Erythroblast (primary cell): ENCODE measurements at regions not wholly inside any gene's neighbourhood (a gene's known extent, or its start where the extent isn't known, plus 50 kb on each side); places are given as distances from the start of the nearest gene placed in this dataset.

ENCODE experiments used
- GATA1 ChIP-seq: IDR thresholded peaks from 2 replicates; pipeline ENCODE4 v1.6.1; 2011; ENCODE audit warnings: low read depth, mild to moderate bottlenecking, control low read depth, low read length, moderate library complexity
- POLR2A ChIP-seq: IDR thresholded peaks from 2 replicates; pipeline ENCODE4 v1.6.1; 2011; ENCODE audit warnings: mild to moderate bottlenecking, low read length

GRCh38 chr13:76019421-76020044 lies 383.4 kb downstream of the LMO7 start:
- no peak for TF ChIP-seq POLR2A
- no peak for TF ChIP-seq GATA1
